ENCODE measurements at regions not wholly inside any gene's neighbourhood (a gene's known extent, or its start where the extent isn't known, plus 50 kb on each side); places are given as distances from the start of the nearest gene placed in this dataset.

GRCh38 chr7:106776618-106777347 is 88.3 kb upstream of the PIK3CG start:
- no peak for DNase-seq

- no peak for DNase-seq
Measured at GRCh38 chr7:106777674-106778299, 87.3 kb upstream of the PIK3CG start.

- no peak for DNase-seq
Measured at GRCh38 chr7:106778656-106779250, 86.3 kb upstream of the PIK3CG start.

- no peak for DNase-seq
Measured at GRCh38 chr7:106779877-106780276, 85.2 kb upstream of the PIK3CG start.

- no peak for DNase-seq
Measured at GRCh38 chr7:106781007-106781406, 84.1 kb upstream of the PIK3CG start.

- DNase-seq = no peak
Measured at GRCh38 chr7:106781828-106782544, 83.1 kb upstream of the PIK3CG start.

- DNase-seq = no peak
Measured at GRCh38 chr7:106783286-106783685, 81.8 kb upstream of the PIK3CG start.

- no peak for DNase-seq
Measured at GRCh38 chr7:106788637-106789036, 76.4 kb upstream of the PIK3CG start.

GRCh38 chr7:106791526-106791925 is 73.6 kb upstream of the PIK3CG start:
- no peak for DNase-seq

- no peak for DNase-seq
Measured at GRCh38 chr7:106792233-106792926, 72.7 kb upstream of the PIK3CG start.

GRCh38 chr7:106793015-106793975 is 71.8 kb upstream of the PIK3CG start:
- DNase-seq = no peak

- DNase-seq = no peak
Measured at GRCh38 chr7:106794276-106795083, 70.6 kb upstream of the PIK3CG start.

- no peak for DNase-seq
Measured at GRCh38 chr7:106795084-106795876, 69.8 kb upstream of the PIK3CG start.

- no peak for DNase-seq
Measured at GRCh38 chr7:106795877-106796231, 69.2 kb upstream of the PIK3CG start.

GRCh38 chr7:106797937-106798336 is 67.1 kb upstream of the PIK3CG start:
- no peak for DNase-seq

GRCh38 chr7:106802589-106802988 is 62.5 kb upstream of the PIK3CG start:
- DNase-seq = no peak

- no peak for DNase-seq
Measured at GRCh38 chr7:106806556-106806955, 58.5 kb upstream of the PIK3CG start.

- no peak for DNase-seq
Measured at GRCh38 chr7:106807474-106807873, 57.6 kb upstream of the PIK3CG start.

- DNase-seq = no peak
Measured at GRCh38 chr7:106808967-106809635, 56.0 kb upstream of the PIK3CG start.

- no peak for DNase-seq
Measured at GRCh38 chr7:106811472-106811871, 53.6 kb upstream of the PIK3CG start.
